Breast epithelium (tissue), 4 donors: ENCODE measurements at regions not wholly inside any gene's neighbourhood (a gene's known extent, or its start where the extent isn't known, plus 50 kb on each side); places are given as distances from the start of the nearest gene placed in this dataset.

Source experiments
- DNase-seq, 2 donors: peaks; one replicate each; pipeline ENCODE4 v3.0.0-alpha.2; 2019; ENCODE audit warnings: low spot score in 2 of 2
- H3K27ac ChIP-seq, 2 donors: fragments of 200-600 bp; sonication (generic) in 1 of 2; one replicate each; pipeline ENCODE4 v1.5.1; 2016 to 2019; ENCODE audit warnings: mild to moderate bottlenecking in 1 of 2
- H3K27me3 ChIP-seq, 2 donors: fragments of 200-600 bp; sonication (generic) in 1 of 2; one replicate each; pipeline versions ENCODE4 v1.5.1 to v1.6.0; 2017 to 2019; ENCODE audit warnings: control low read depth in 1 of 2, mild to moderate bottlenecking in 1 of 2
- H3K36me3 ChIP-seq: fragments of 200-600 bp; one replicate; pipeline ENCODE4 v1.5.1; 2019
- H3K4me1 ChIP-seq, 2 donors: fragments of 200-600 bp; sonication (generic); one replicate each; pipeline ENCODE4 v1.5.1; 2016 to 2019; ENCODE audit warnings: control low read depth in 1 of 2
- H3K4me3 ChIP-seq, 3 donors: fragments of 200-600 bp; sonication (generic); 1 replicate in 2 of 3; 2 replicates in 1 of 3; pipeline ENCODE4 v1.5.1; 2016 to 2019; ENCODE audit warnings: mild to moderate bottlenecking in 3 of 3, moderate library complexity in 2 of 3
- H3K9me3 ChIP-seq, 2 donors: fragments of 200-600 bp; sonication (generic) in 1 of 2; one replicate each; pipeline ENCODE4 v1.5.1; 2016 to 2019; ENCODE audit warnings: control low read depth in 1 of 2
- CTCF ChIP-seq, 3 donors: fragments of 450-650 bp; IDR thresholded peaks; one replicate each; pipeline ENCODE4 v1.5.1; 2016 to 2017; ENCODE audit warnings: antibody characterized with exemption in 3 of 3, mild to moderate bottlenecking in 3 of 3, moderate library complexity in 3 of 3
- POLR2A ChIP-seq: fragments of 450-650 bp; IDR thresholded peaks from one replicate; pipeline ENCODE4 v1.6.1; 2016; ENCODE audit warnings: antibody characterized with exemption, mild to moderate bottlenecking, moderate library complexity
- POLR2AphosphoS5 ChIP-seq, 3 donors: sonication (generic); formaldehyde crosslinking; IDR thresholded peaks; one replicate each; pipeline ENCODE4 v1.6.1; 2017; ENCODE audit warnings: antibody characterized with exemption in 3 of 3
- intact Hi-C: fragments of 100-400 bp; cut with DNase I; formaldehyde crosslinking; loops from one replicate; pipeline ENCODE4 v1.15.1; 2023; ENCODE audit warnings: low total_unique reads

- TF ChIP-seq POLR2A (no peak), POLR2AphosphoS5 (IDR thresholded peaks at IDR 0.05) (no peak), CTCF (IDR thresholded peaks at IDR 0.05) (no peak)
- intact Hi-C loops, result no loop called here
- no peak overlapping the region for H3K27ac ChIP-seq
- no peak overlapping the region for H3K4me3 ChIP-seq
- no peaks in the 10 kb centered on the region for H3K9me3 ChIP-seq
- no peaks in the 10 kb centered on the region for H3K27me3 ChIP-seq
- no peaks in the 10 kb centered on the region for H3K36me3 ChIP-seq
- H3K4me1 ChIP-seq, result no peaks in the 10 kb centered on the region
- no peak for DNase-seq
These were observed 216.3 kb downstream of the RNF144A start for GRCh38 chr2:7133521-7133920.

DNA sequence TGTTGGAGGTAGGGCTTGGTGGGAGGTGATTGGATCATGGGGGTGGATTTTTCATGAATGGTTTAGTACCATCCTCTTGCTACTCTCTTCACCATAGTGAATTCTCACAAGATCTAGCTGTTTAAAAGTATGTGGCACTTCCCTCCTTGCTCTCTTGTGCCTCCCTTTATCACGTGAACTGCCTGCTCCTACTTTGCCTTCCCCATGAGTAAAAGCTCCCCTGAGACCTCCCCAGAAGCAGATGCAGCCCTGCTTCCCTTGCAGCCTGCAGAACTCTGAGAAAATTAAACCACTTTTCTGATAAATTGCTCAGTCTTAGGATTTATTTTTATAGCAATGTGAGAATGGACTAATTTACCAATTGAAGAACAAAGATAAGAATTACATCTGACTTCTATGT, 223.1 kb downstream of the RNF144A start:
- TF ChIP-seq POLR2A (no peak), CTCF (IDR thresholded peaks at IDR 0.05) (no peak), POLR2AphosphoS5 (IDR thresholded peaks at IDR 0.05) (no peak)
- no peak for DNase-seq
- no peaks in the 10 kb centered on the region for H3K27me3 ChIP-seq
- intact Hi-C loops, result no loop called here
- no peak overlapping the region for H3K27ac ChIP-seq
- no peaks in the 10 kb centered on the region for H3K36me3 ChIP-seq
- no peaks in the 10 kb centered on the region for H3K4me1 ChIP-seq
- H3K9me3 ChIP-seq, result no peaks in the 10 kb centered on the region
- H3K4me3 ChIP-seq, result no peak overlapping the region

- TF ChIP-seq CTCF (IDR thresholded peaks at IDR 0.05) (no peak), POLR2AphosphoS5 (IDR thresholded peaks at IDR 0.05) (no peak), POLR2A (no peak)
- Histone ChIP-seq H3K36me3 (no peaks in the 10 kb centered on the region), H3K9me3 (no peaks in the 10 kb centered on the region), H3K27me3 (no peaks in the 10 kb centered on the region), H3K4me1 (no peaks in the 10 kb centered on the region), H3K27ac (no peak overlapping the region), H3K4me3 (no peak overlapping the region)
- intact Hi-C loops, result no loop called here
- no peak for DNase-seq
These were observed 228.5 kb downstream of the RNF144A start for GRCh38 chr2:7145707-7146106.

- intact Hi-C loops, result no loop called here
- no peaks in the 10 kb centered on the region for H3K4me1 ChIP-seq
- H3K27ac ChIP-seq, result no peak overlapping the region
- TF ChIP-seq POLR2A (no peak), POLR2AphosphoS5 (IDR thresholded peaks at IDR 0.05) (no peak), CTCF (IDR thresholded peaks at IDR 0.05) (no peak)
- H3K36me3 ChIP-seq, result no peaks in the 10 kb centered on the region
- DNase-seq, result no peak
- no peaks in the 10 kb centered on the region for H3K27me3 ChIP-seq
- no peak overlapping the region for H3K4me3 ChIP-seq
- no peaks in the 10 kb centered on the region for H3K9me3 ChIP-seq
These were observed 228.9 kb downstream of the RNF144A start for GRCh38 chr2:7146151-7146550.

GRCh38 chr2:7154656-7155055, 237.4 kb downstream of the RNF144A start:
- peaks cover 3% of the 10 kb centered on the region for H3K36me3 ChIP-seq
- intact Hi-C loops, result no loop called here
- H3K4me1 ChIP-seq, result no peaks in the 10 kb centered on the region
- H3K4me3 ChIP-seq, result no peak overlapping the region
- no peak overlapping the region for H3K27ac ChIP-seq
- DNase-seq, result no peak
- TF ChIP-seq CTCF (IDR thresholded peaks at IDR 0.05), result no peak
- no peak for TF ChIP-seq POLR2A
- TF ChIP-seq POLR2AphosphoS5 (IDR thresholded peaks at IDR 0.05), result no peak
- no peaks in the 10 kb centered on the region for H3K27me3 ChIP-seq
- peaks cover 0 to 11% of the 10 kb centered on the region in 2 donors for H3K9me3 ChIP-seq
